Posterior cingulate gyrus (tissue), 11 donors: ENCODE measurements at regions not wholly inside any gene's neighbourhood (a gene's known extent, or its start where the extent isn't known, plus 50 kb on each side); places are given as distances from the start of the nearest gene placed in this dataset.

ENCODE experiments used
- DNase-seq, 10 donors: peaks; one replicate each; pipeline versions ENCODE4 v3.0.0 to v3.0.0-alpha.2; 2020 to 2021; ENCODE audit warnings: mixed read lengths in 3 of 10
- intact Hi-C: fragments of 100-400 bp; cut with DNase I; formaldehyde crosslinking; loops from one replicate; pipeline ENCODE4 v1.15.1; 2023

GRCh38 chr9:99360026-99360425 lies 137.9 kb downstream of the SEC61B start:
- peak in 1 of 10 donors; percentile 35 for DNase-seq
- intact Hi-C loops, result no loop called here

- DNase-seq, result peak in 4 of 10 donors; percentile 18 to 82 (median 57)
- intact Hi-C loops, result no loop called here
Measured at GRCh38 chr9:99361817-99362216, 139.7 kb downstream of the SEC61B start.

- intact Hi-C loops, result no loop called here
- DNase-seq, result no peak
Measured at GRCh38 chr9:99362321-99362720, 140.2 kb downstream of the SEC61B start.

- intact Hi-C loops, result no loop called here
- no peak for DNase-seq
Measured at GRCh38 chr9:99363509-99363908, 141.4 kb downstream of the SEC61B start.

- intact Hi-C loops, result no loop called here
- DNase-seq, result no peak
Measured at GRCh38 chr9:99365233-99365980, 143.3 kb downstream of the SEC61B start.

GRCh38 chr9:99366183-99366582 lies 144.1 kb downstream of the SEC61B start:
- intact Hi-C loops, result no loop called here
- DNase-seq, result no peak

- no peak for DNase-seq
- intact Hi-C loops, result no loop called here
Measured at GRCh38 chr9:99366621-99367020, 144.5 kb downstream of the SEC61B start.

- intact Hi-C loops, result no loop called here
- peak in 7 of 10 donors; percentile 30 to 89 (median 52) for DNase-seq
Measured at GRCh38 chr9:99368341-99369326, 146.6 kb downstream of the SEC61B start.

GRCh38 chr9:99369327-99369722 lies 147.2 kb downstream of the SEC61B start:
- intact Hi-C loops, result no loop called here

GRCh38 chr9:99370376-99370775 lies 148.3 kb downstream of the SEC61B start:
- DNase-seq, result no peak
- intact Hi-C loops, result no loop called here

More at GRCh38 chr9:99369327-99369722, 147.2 kb downstream of the SEC61B start:
- DNase-seq, result no peak

GRCh38 chr9:99371376-99371775 lies 149.3 kb downstream of the SEC61B start:
- intact Hi-C loops, result no loop called here
- no peak for DNase-seq

- intact Hi-C loops, result no loop called here
- DNase-seq, result peak in 7 of 10 donors; percentile 36 to 93 (median 73)
Measured at GRCh38 chr9:99373912-99374311, 151.8 kb downstream of the SEC61B start.

GRCh38 chr9:99374793-99375192 lies 152.7 kb downstream of the SEC61B start:
- intact Hi-C loops, result no loop called here
- DNase-seq, result no peak

- no peak for DNase-seq
- intact Hi-C loops, result no loop called here
Measured at GRCh38 chr9:99375481-99375880, 153.4 kb downstream of the SEC61B start.

- no peak for DNase-seq
Measured at GRCh38 chr9:99377790-99378775, 156.0 kb downstream of the SEC61B start.

GRCh38 chr9:99383536-99383935 lies 161.5 kb downstream of the SEC61B start:
- intact Hi-C loops, result no loop called here
- no peak for DNase-seq

More at GRCh38 chr9:99377790-99378775, 156.0 kb downstream of the SEC61B start:
- intact Hi-C loops, result no loop called here

GRCh38 chr9:99385215-99385614 lies 163.1 kb downstream of the SEC61B start:
- no peak for DNase-seq
- intact Hi-C loops, result no loop called here

- intact Hi-C loops, result no loop called here
- peak in 1 of 10 donors; percentile 79 for DNase-seq
Measured at GRCh38 chr9:99385814-99386279, 163.8 kb downstream of the SEC61B start.

GRCh38 chr9:99387431-99387830 lies 165.3 kb downstream of the SEC61B start:
- DNase-seq, result no peak
- intact Hi-C loops, result no loop called here
